Lung (tissue), 11 donors: ENCODE measurements at regions not wholly inside any gene's neighbourhood (a gene's known extent, or its start where the extent isn't known, plus 50 kb on each side); places are given as distances from the start of the nearest gene placed in this dataset.

Experiments
- ATAC-seq: fragments of 200-7000 bp; cut with Tn5 transposase; one replicate; pipeline ENCODE4 v1.9.1; 2020; ENCODE audit warnings: moderate number of reproducible peaks; ENCODE audit not compliant: insufficient read depth, low FRiP score
- DNase-seq, 3 donors: peaks; one replicate each; pipeline ENCODE4 v3.0.0-alpha.2; 2013 to 2017
- H3K27ac ChIP-seq, 2 donors: one replicate each; pipeline ENCODE4 v1.5.1; 2013; ENCODE audit warnings: mild to moderate bottlenecking in 2 of 2, moderate library complexity in 2 of 2, control low read depth in 1 of 2, inconsistent platforms in 1 of 2, low read depth in 1 of 2, low read length in 1 of 2
- H3K27me3 ChIP-seq, 3 donors: one replicate each; pipeline ENCODE4 v1.5.1; 2013; ENCODE audit warnings: low read length in 2 of 3; ENCODE audit not compliant: control insufficient read depth in 3 of 3, insufficient read depth in 3 of 3
- H3K36me3 ChIP-seq, 4 donors: one replicate each; pipeline ENCODE4 v1.5.1; 2013; ENCODE audit warnings: low read length in 4 of 4, mild to moderate bottlenecking in 1 of 4, moderate library complexity in 1 of 4; ENCODE audit not compliant: control insufficient read depth in 4 of 4, insufficient read depth in 4 of 4
- H3K4me1 ChIP-seq, 5 donors: one replicate each; pipeline ENCODE4 v1.5.1; 2013; ENCODE audit warnings: low read length in 5 of 5, mild to moderate bottlenecking in 2 of 5, moderate library complexity in 1 of 5; ENCODE audit not compliant: control insufficient read depth in 5 of 5, insufficient read depth in 5 of 5
- H3K4me3 ChIP-seq: one replicate; pipeline ENCODE4 v1.5.1; 2013; ENCODE audit warnings: mild to moderate bottlenecking, control low read depth, moderate library complexity
- H3K9ac ChIP-seq, 2 donors: one replicate each; pipeline ENCODE4 v1.5.1; 2013; ENCODE audit warnings: low read length in 2 of 2, control low read depth in 1 of 2; ENCODE audit not compliant: insufficient read depth in 1 of 2
- H3K9me3 ChIP-seq, 4 donors: one replicate each; pipeline ENCODE4 v1.5.1; 2013; ENCODE audit warnings: low read length in 3 of 4, mild to moderate bottlenecking in 1 of 4, moderate library complexity in 1 of 4; ENCODE audit not compliant: control insufficient read depth in 4 of 4, insufficient read depth in 3 of 4
- CTCF ChIP-seq: IDR thresholded peaks from 2 replicates; pipeline ENCODE4 v1.5.1; 2012; ENCODE audit warnings: mild to moderate bottlenecking; ENCODE audit errors: control extremely low read depth, extremely low read depth
- WGBS, 2 donors: extraction: QIAGEN DNeasy Blood & Tissue Kit; methylation state at CpG; one replicate each; pipeline ENCODE4 v1.1.7; 2013; 5-methylcytosine and 5-hydroxymethylcytosine counted together
- donor health status: control.
- donor health status: control.
- donor health status: Bipolar disorder and iron deficiency.
- donor health status: healthy.
- donor health status: DM: yes; HTN: yes; CAD: no.

DNA sequence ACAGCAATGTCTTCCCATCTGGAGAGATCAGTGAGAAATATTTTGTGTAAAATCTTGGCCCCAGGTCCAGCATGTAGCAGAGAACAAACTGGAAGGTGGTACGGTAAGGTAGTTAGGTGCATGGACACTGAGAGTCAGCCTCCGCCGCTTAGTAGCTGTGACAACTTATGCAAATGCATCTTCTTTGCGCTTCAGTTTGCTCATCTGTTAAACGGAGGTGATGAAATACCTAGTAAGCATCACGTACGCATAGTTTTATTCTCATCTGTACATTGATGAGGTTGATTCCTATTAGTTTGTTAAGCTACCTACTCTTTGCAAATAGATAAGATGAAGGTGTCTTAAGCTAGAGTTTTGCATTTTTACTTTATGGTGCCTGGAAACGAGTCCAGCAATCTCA is 80.0 kb upstream of the MSX1 start:
- Histone ChIP-seq H3K36me3 (no peaks in the 10 kb centered on the region), H3K9ac (no peak overlapping the region), H3K27me3 (no peaks in the 10 kb centered on the region), H3K4me3 (no peak overlapping the region), H3K9me3 (peaks cover 0 to 9% (median 1%) of the 10 kb centered on the region in 4 donors), H3K27ac (no peak overlapping the region), H3K4me1 (peaks cover 0 to 17% (median 6%) of the 10 kb centered on the region in 5 donors)
- ATAC-seq (no peak), DNase-seq (no peak)
- WGBS, 2 donors, result 85 to 88% methylated on average over 8 of the region's 8 CpGs
- TF ChIP-seq CTCF, result no peak

GRCh38 chr4:4779054-4779453 is 80.4 kb upstream of the MSX1 start:
- no peak overlapping the region for H3K27ac ChIP-seq
- no peak overlapping the region for H3K4me3 ChIP-seq
- 90 to 95% methylated on average over 2 of the region's 2 CpGs for WGBS, 2 donors
- peaks cover 0 to 22% (median 6%) of the 10 kb centered on the region in 5 donors for H3K4me1 ChIP-seq
- H3K36me3 ChIP-seq, result no peaks in the 10 kb centered on the region
- H3K27me3 ChIP-seq, result no peaks in the 10 kb centered on the region
- TF ChIP-seq CTCF, result no peak
- H3K9ac ChIP-seq, result no peak overlapping the region
- peaks cover 0 to 10% (median 1%) of the 10 kb centered on the region in 4 donors for H3K9me3 ChIP-seq
- ATAC-seq, result no peak
- DNase-seq, result no peak

- DNase-seq (no peak), ATAC-seq (no peak)
- 80 to 83% methylated on average over 4 of the region's 4 CpGs for WGBS, 2 donors
- no peak overlapping the region for H3K9ac ChIP-seq
- H3K4me3 ChIP-seq, result no peak overlapping the region
- no peak for TF ChIP-seq CTCF
- H3K4me1 ChIP-seq, result peaks cover 0 to 22% (median 6%) of the 10 kb centered on the region in 5 donors
- H3K27ac ChIP-seq, result no peak overlapping the region
- peaks cover 0 to 10% (median 1%) of the 10 kb centered on the region in 4 donors for H3K9me3 ChIP-seq
- no peaks in the 10 kb centered on the region for H3K36me3 ChIP-seq
- no peaks in the 10 kb centered on the region for H3K27me3 ChIP-seq
Observed at GRCh38 chr4:4778554-4778953, 80.9 kb upstream of the MSX1 start.

GRCh38 chr4:4776934-4777333 is 82.5 kb upstream of the MSX1 start:
- TF ChIP-seq CTCF, result no peak
- ATAC-seq (no peak), DNase-seq (no peak)
- H3K9me3 ChIP-seq, result peaks cover 0 to 10% (median 1%) of the 10 kb centered on the region in 4 donors
- no peak overlapping the region for H3K27ac ChIP-seq
- no peaks in the 10 kb centered on the region for H3K27me3 ChIP-seq
- H3K4me1 ChIP-seq, result peaks cover 0 to 7% (median 0%) of the 10 kb centered on the region in 5 donors
- H3K9ac ChIP-seq, result no peak overlapping the region
- 90 to 93% methylated on average over 7 of the region's 7 CpGs for whole genome bisulfite sequencing, 2 donors
- H3K4me3 ChIP-seq, result no peak overlapping the region
- no peaks in the 10 kb centered on the region for H3K36me3 ChIP-seq
